HEK293T (cell line): ENCODE measurements at regions not wholly inside any gene's neighbourhood (a gene's known extent, or its start where the extent isn't known, plus 50 kb on each side); places are given as distances from the start of the nearest gene placed in this dataset.

Source experiments
- BHLHE40 ChIP-seq: fragments of 450-650 bp; IDR thresholded peaks from 2 replicates; pipeline ENCODE4 v1.6.1; 2016; ENCODE audit warnings: mild to moderate bottlenecking, moderate library complexity, borderline replicate concordance
- CTBP1 ChIP-seq: fragments of 450-650 bp; IDR thresholded peaks from 2 replicates; pipeline ENCODE4 v1.6.1; 2016; ENCODE audit warnings: borderline replicate concordance
- FOXA1 ChIP-seq: fragments of 450-650 bp; IDR thresholded peaks from 2 replicates; pipeline ENCODE4 v1.6.1; 2016; ENCODE audit warnings: mild to moderate bottlenecking
- FOXK2 ChIP-seq: fragments of 450-650 bp; IDR thresholded peaks from 2 replicates; pipeline ENCODE4 v1.6.1; 2016; ENCODE audit warnings: mild to moderate bottlenecking
- FOXM1 ChIP-seq: fragments of 450-650 bp; IDR thresholded peaks from 2 replicates; pipeline ENCODE4 v1.6.1; 2017; ENCODE audit warnings: mild to moderate bottlenecking, borderline replicate concordance
- LEF1 ChIP-seq: fragments of 450-650 bp; IDR thresholded peaks from 2 replicates; pipeline ENCODE4 v1.6.1; 2017; ENCODE audit warnings: mild to moderate bottlenecking, borderline replicate concordance
- SP1 ChIP-seq: fragments of 450-650 bp; IDR thresholded peaks from 2 replicates; pipeline ENCODE4 v1.6.1; 2017
- SUZ12 ChIP-seq: fragments of 450-650 bp; IDR thresholded peaks from 2 replicates; pipeline ENCODE4 v1.6.1; 2016; ENCODE audit warnings: mild to moderate bottlenecking
- ZNF384 ChIP-seq: fragments of 450-650 bp; IDR thresholded peaks from 2 replicates; pipeline ENCODE4 v1.6.1; 2016

GRCh38 chr2:53148221-53148620 is 619.4 kb upstream of the CHAC2 start:
- no peak for TF ChIP-seq SP1
- no peak for TF ChIP-seq BHLHE40
- no peak for TF ChIP-seq SUZ12
- TF ChIP-seq FOXM1: no peak
- TF ChIP-seq LEF1: no peak
- TF ChIP-seq FOXK2: no peak
- no peak for TF ChIP-seq ZNF384
- no peak for TF ChIP-seq FOXA1
- TF ChIP-seq CTBP1: no peak
